Activated CD8-positive, alpha-beta memory T cell treated with anti-CD3 and anti-CD28 coated beads, Interleukin-2, amount 10 ng/mL, durations not matched to agents 7 days and 5 days (primary cell): ENCODE measurements at regions not wholly inside any gene's neighbourhood (a gene's known extent, or its start where the extent isn't known, plus 50 kb on each side); places are given as distances from the start of the nearest gene placed in this dataset.
A peak's percentile ranks its signal among the peaks of the same experiment; 100 is the strongest.

ENCODE experiments used
- ATAC-seq: fragments of 150-1000 bp; cut with Tn5 transposase; one replicate; pipeline ENCODE4 v1.10.0; 2021; ENCODE audit warnings: moderate library complexity
- CTCF ChIA-PET: fragments of 350-600 bp; sonication (Branson Sonifier 250); formaldehyde crosslinking; loops from one replicate; lab custom pipeline; 2021; ENCODE audit warnings: antibody characterized with exemption; lab: Charles Lee
- DNase-seq: peaks from one replicate; pipeline ENCODE4 v3.0.0-alpha.2; 2020
- H3K27ac Mint-ChIP-seq: one replicate; pipeline ENCODE4 v1.8.0; 2021; ENCODE audit warnings: mild to moderate bottlenecking, mixed read lengths
- H3K27me3 Mint-ChIP-seq: one replicate; pipeline ENCODE4 v1.8.0; 2021; ENCODE audit warnings: mixed read lengths
- H3K36me3 Mint-ChIP-seq: one replicate; pipeline ENCODE4 v1.8.0; 2021; ENCODE audit warnings: mild to moderate bottlenecking, mixed read lengths
- H3K4me1 Mint-ChIP-seq: one replicate; pipeline ENCODE4 v1.8.0; 2021; ENCODE audit warnings: mixed read lengths
- H3K4me3 Mint-ChIP-seq: one replicate; pipeline ENCODE4 v1.8.0; 2021; ENCODE audit warnings: mild to moderate bottlenecking, moderate library complexity, mixed read lengths
- H3K9me3 Mint-ChIP-seq: one replicate; pipeline ENCODE4 v1.8.0; 2022; ENCODE audit warnings: low read depth, mixed read lengths

GRCh38 chr1:98813738-98814309, 152.3 kb downstream of the SNX7 start:
- peak overlapping the region; percentile 26 for H3K4me3 Mint-ChIP-seq
- H3K36me3 Mint-ChIP-seq: peaks cover 5% of the 10 kb centered on the region
- ATAC-seq: peak; percentile 45
- H3K4me1 Mint-ChIP-seq: peaks cover 9% of the 10 kb centered on the region
- peak overlapping the region; percentile 29 for H3K27ac Mint-ChIP-seq
- peaks cover 7% of the 10 kb centered on the region for H3K9me3 Mint-ChIP-seq
- no peaks in the 10 kb centered on the region for H3K27me3 Mint-ChIP-seq
- CTCF ChIA-PET: no interaction called here
- no peak for DNase-seq

- Mint-ChIP-seq H3K4me1 (peaks cover 9% of the 10 kb centered on the region), H3K27me3 (no peaks in the 10 kb centered on the region), H3K4me3 (no peak overlapping the region), H3K9me3 (no peaks in the 10 kb centered on the region), H3K36me3 (no peaks in the 10 kb centered on the region), H3K27ac (no peak overlapping the region)
- CTCF ChIA-PET: no interaction called here
- ATAC-seq (no peak), DNase-seq (no peak)
Measured at GRCh38 chr1:98817821-98818220, 156.3 kb downstream of the SNX7 start.

- no peak overlapping the region for H3K4me3 Mint-ChIP-seq
- CTCF ChIA-PET: no interaction called here
Measured at GRCh38 chr1:98821379-98821778, 159.9 kb downstream of the SNX7 start.

DNA sequence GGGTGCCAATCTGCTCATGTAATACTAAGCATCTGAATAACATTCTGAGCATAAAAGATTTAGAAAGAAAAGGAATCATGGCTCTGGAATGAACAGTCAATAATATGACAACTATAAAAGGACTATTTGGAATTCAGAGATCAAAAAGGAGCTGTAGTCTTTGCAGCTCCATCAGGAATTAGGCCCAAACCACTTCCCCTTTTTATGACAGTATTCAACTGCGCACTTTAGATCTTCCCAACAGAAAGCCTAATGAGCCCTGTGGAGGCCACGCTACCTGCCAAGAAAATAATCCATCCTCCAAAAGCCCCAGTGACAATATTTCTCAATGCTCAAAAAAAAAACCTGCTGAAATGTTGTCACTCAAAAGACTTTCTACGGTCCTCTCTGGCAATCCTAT, 163.2 kb downstream of the SNX7 start:
- no peaks in the 10 kb centered on the region for H3K27me3 Mint-ChIP-seq

More at GRCh38 chr1:98821379-98821778, 159.9 kb downstream of the SNX7 start:
- no peaks in the 10 kb centered on the region for H3K36me3 Mint-ChIP-seq
- ATAC-seq: no peak
- H3K27ac Mint-ChIP-seq: no peak overlapping the region
- H3K27me3 Mint-ChIP-seq: no peaks in the 10 kb centered on the region
- no peaks in the 10 kb centered on the region for H3K9me3 Mint-ChIP-seq
- no peak for DNase-seq
- no peaks in the 10 kb centered on the region for H3K4me1 Mint-ChIP-seq

DNA sequence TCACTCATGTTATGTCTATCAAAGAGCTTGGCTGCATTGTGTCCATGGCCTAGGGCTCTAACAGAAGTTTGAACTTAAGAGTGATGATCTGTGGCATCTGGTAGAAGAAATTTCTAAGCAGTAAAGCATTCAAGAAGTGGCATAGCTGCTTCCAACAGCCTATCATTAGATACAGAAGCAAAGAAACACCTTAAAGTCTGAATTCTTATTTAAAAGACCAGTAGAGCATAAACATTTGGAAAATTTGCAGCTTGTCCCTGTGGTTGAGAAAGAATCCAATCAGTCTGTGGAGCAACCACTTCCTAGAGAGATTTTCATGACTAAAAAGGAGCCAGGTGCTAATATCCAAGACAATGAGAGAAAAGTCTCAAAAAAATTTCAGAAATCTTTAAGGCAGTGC, 165.5 kb downstream of the SNX7 start:
- DNase-seq: no peak
- Mint-ChIP-seq H3K36me3 (no peaks in the 10 kb centered on the region), H3K27me3 (no peaks in the 10 kb centered on the region), H3K4me1 (no peaks in the 10 kb centered on the region), H3K27ac (no peak overlapping the region), H3K9me3 (peaks cover 3% of the 10 kb centered on the region), H3K4me3 (no peak overlapping the region)
- CTCF ChIA-PET: no interaction called here
- no peak for ATAC-seq

More for the DNA sequence above, 163.2 kb downstream of the SNX7 start:
- Mint-ChIP-seq H3K36me3 (no peaks in the 10 kb centered on the region), H3K27ac (no peak overlapping the region), H3K4me3 (no peak overlapping the region), H3K4me1 (no peaks in the 10 kb centered on the region), H3K9me3 (peaks cover under 1% of the 10 kb centered on the region)
- no peak for ATAC-seq
- no peak for DNase-seq
- CTCF ChIA-PET: no interaction called here

DNA sequence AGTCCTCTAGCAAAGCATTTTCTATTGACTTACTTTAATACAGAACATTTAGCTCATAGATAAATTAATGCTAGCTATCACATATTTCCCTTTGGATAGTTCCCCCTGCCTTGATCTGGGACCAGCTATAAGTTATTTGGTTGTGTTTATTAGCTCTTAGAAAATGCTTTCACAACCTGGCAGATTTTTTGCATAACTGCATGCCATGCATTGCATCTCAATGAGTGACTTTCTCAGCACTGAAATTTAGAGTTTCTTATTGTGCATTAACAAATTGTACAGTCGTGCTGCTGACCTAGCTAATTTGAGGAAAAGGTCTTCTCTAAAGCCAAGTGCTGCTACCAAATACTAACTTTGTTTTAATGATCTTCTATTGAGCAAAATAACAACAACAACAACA, 164.8 kb downstream of the PLPPR5 start:
- DNase-seq (no peak), ATAC-seq (no peak)
- Mint-ChIP-seq H3K4me1 (no peaks in the 10 kb centered on the region), H3K9me3 (no peaks in the 10 kb centered on the region), H3K4me3 (no peak overlapping the region), H3K27me3 (no peaks in the 10 kb centered on the region), H3K27ac (no peak overlapping the region), H3K36me3 (no peaks in the 10 kb centered on the region)
- CTCF ChIA-PET: no interaction called here
